GM21737 (cell line): ENCODE measurements at regions not wholly inside any gene's neighbourhood (a gene's known extent, or its start where the extent isn't known, plus 50 kb on each side); places are given as distances from the start of the nearest gene placed in this dataset.

ENCODE experiments used
- ATAC-seq: cut with Tn5 transposase; IDR thresholded peaks from one replicate; pipeline ENCODE4 v1.9.1; 2021; ENCODE audit warnings: mild to moderate bottlenecking, moderate library complexity; ENCODE audit not compliant: unreplicated experiment

- ATAC-seq = no peak
Measured at GRCh38 chr7:41197769-41198168, 505.1 kb downstream of the INHBA start.

- ATAC-seq = no peak
Measured at GRCh38 chr7:41193738-41194282, 509.1 kb downstream of the INHBA start.

GRCh38 chr7:41190581-41190980 lies 512.3 kb downstream of the INHBA start:
- ATAC-seq = no peak

- no peak for ATAC-seq
Measured at GRCh38 chr7:41189866-41190265, 513.0 kb downstream of the INHBA start.

- no peak for ATAC-seq
Measured at GRCh38 chr7:41188163-41189130, 514.4 kb downstream of the INHBA start.

- ATAC-seq = no peak
Measured at GRCh38 chr7:41187322-41187721, 515.6 kb downstream of the INHBA start.

GRCh38 chr7:41185851-41186250 lies 517.0 kb downstream of the INHBA start:
- ATAC-seq = no peak

GRCh38 chr7:41183741-41184140 lies 519.1 kb downstream of the INHBA start:
- ATAC-seq = no peak

GRCh38 chr7:41182782-41183181 lies 520.1 kb downstream of the INHBA start:
- no peak for ATAC-seq

- no peak for ATAC-seq
Measured at GRCh38 chr7:41175435-41175834, 527.5 kb downstream of the INHBA start.

GRCh38 chr7:41174521-41174920 lies 528.4 kb downstream of the INHBA start:
- no peak for ATAC-seq

GRCh38 chr7:41170466-41170865 lies 532.4 kb downstream of the INHBA start:
- no peak for ATAC-seq

GRCh38 chr7:41169317-41169716 lies 533.6 kb downstream of the INHBA start:
- no peak for ATAC-seq

- no peak for ATAC-seq
Measured at GRCh38 chr7:41167836-41168235, 535.1 kb downstream of the INHBA start.

GRCh38 chr7:41164440-41164839 lies 538.5 kb downstream of the INHBA start:
- ATAC-seq = no peak

- ATAC-seq = no peak
Measured at GRCh38 chr7:41163991-41164390, 538.9 kb downstream of the INHBA start.

- no peak for ATAC-seq
Measured at GRCh38 chr7:41162612-41163011, 540.3 kb downstream of the INHBA start.

- no peak for ATAC-seq
Measured at GRCh38 chr7:41161041-41161587, 541.8 kb downstream of the INHBA start.

- ATAC-seq = no peak
Measured at GRCh38 chr7:41156268-41156667, 546.6 kb downstream of the INHBA start.

- no peak for ATAC-seq
Measured at GRCh38 chr7:41153268-41153667, 549.6 kb downstream of the INHBA start.

- ATAC-seq = no peak
Measured at GRCh38 chr7:41152179-41152678, 550.7 kb downstream of the INHBA start.

- no peak for ATAC-seq
Measured at GRCh38 chr7:41149576-41149975, 553.3 kb downstream of the INHBA start.
